ACC112 (cell line): ENCODE measurements at regions not wholly inside any gene's neighbourhood (a gene's known extent, or its start where the extent isn't known, plus 50 kb on each side); places are given as distances from the start of the nearest gene placed in this dataset.
A peak's percentile ranks its signal among the peaks of the same experiment; 100 is the strongest.

Experiments
- H2AFZ ChIP-seq: fragments of 200-600 bp; sonication (generic); one replicate; pipeline ENCODE4 v1.6.0; 2017; ENCODE audit warnings: antibody characterized with exemption, low read length; ENCODE audit not compliant: unreplicated experiment
- H3K27ac ChIP-seq: fragments of 200-600 bp; sonication (generic); 2 replicates; pipeline ENCODE4 v1.5.1; 2014; ENCODE audit warnings: low read depth, mild to moderate bottlenecking, antibody characterized with exemption, low read length, moderate library complexity
- H3K27me3 ChIP-seq: fragments of 200-600 bp; sonication (generic); 2 replicates; pipeline ENCODE4 v1.6.1; 2014; ENCODE audit warnings: mild to moderate bottlenecking, antibody characterized with exemption, low read length, moderate library complexity, mixed read lengths; ENCODE audit not compliant: insufficient read depth
- H3K36me3 ChIP-seq: fragments of 200-600 bp; sonication (generic); 2 replicates; pipeline ENCODE4 v1.6.1; 2016; ENCODE audit warnings: mild to moderate bottlenecking, antibody characterized with exemption, low read length, moderate library complexity, mixed read lengths; ENCODE audit not compliant: insufficient read depth
- H3K4me1 ChIP-seq: fragments of 200-600 bp; sonication (generic); one replicate; pipeline ENCODE4 v1.6.1; 2016; ENCODE audit warnings: low read length, mixed read lengths; ENCODE audit not compliant: insufficient read depth, unreplicated experiment, control insufficient read depth
- H3K4me3 ChIP-seq: fragments of 200-600 bp; sonication (generic); 2 replicates; pipeline ENCODE4 v1.5.1; 2014; ENCODE audit warnings: mild to moderate bottlenecking, low read depth, low read length
- H3K79me2 ChIP-seq: fragments of 200-600 bp; sonication (generic); one replicate; pipeline ENCODE4 v1.6.0; 2016; ENCODE audit warnings: low read length; ENCODE audit not compliant: control insufficient read depth, unreplicated experiment, insufficient read depth

- H3K79me2 ChIP-seq: no peaks in the 10 kb centered on the region
- peaks cover 8% of the 10 kb centered on the region for H3K4me1 ChIP-seq
- H3K4me3 ChIP-seq: no peak overlapping the region
- H3K27ac ChIP-seq: no peak overlapping the region
- H3K36me3 ChIP-seq: no peaks in the 10 kb centered on the region
- H2AFZ ChIP-seq: no peak overlapping the region
- H3K27me3 ChIP-seq: no peaks in the 10 kb centered on the region
Measured at GRCh38 chr7:25840209-25840792, 311.7 kb upstream of the NFE2L3 start.

- Histone ChIP-seq H3K36me3 (no peaks in the 10 kb centered on the region), H3K27ac (no peak overlapping the region), H3K4me3 (no peak overlapping the region), H3K79me2 (no peaks in the 10 kb centered on the region), H3K4me1 (peaks cover 21% of the 10 kb centered on the region), H2AFZ (no peak overlapping the region), H3K27me3 (no peaks in the 10 kb centered on the region)
Measured at GRCh38 chr7:25841575-25841974, 310.4 kb upstream of the NFE2L3 start.

- Histone ChIP-seq H2AFZ (no peak overlapping the region), H3K36me3 (no peaks in the 10 kb centered on the region), H3K79me2 (no peaks in the 10 kb centered on the region), H3K27me3 (no peaks in the 10 kb centered on the region), H3K4me1 (peaks cover 28% of the 10 kb centered on the region), H3K4me3 (no peak overlapping the region), H3K27ac (no peak overlapping the region)
Measured at GRCh38 chr7:25842201-25842733, 309.7 kb upstream of the NFE2L3 start.

GRCh38 chr7:25843467-25843866 lies 308.5 kb upstream of the NFE2L3 start:
- Histone ChIP-seq H3K27me3 (no peaks in the 10 kb centered on the region), H3K4me3 (no peak overlapping the region), H3K4me1 (peaks cover 40% of the 10 kb centered on the region), H3K27ac (no peak overlapping the region; the same call in 1 of the 2 replicates), H3K36me3 (no peaks in the 10 kb centered on the region), H3K79me2 (no peaks in the 10 kb centered on the region), H2AFZ (no peak overlapping the region)

GRCh38 chr7:25844102-25844870 lies 307.7 kb upstream of the NFE2L3 start:
- H3K4me3 ChIP-seq: no peak overlapping the region
- no peaks in the 10 kb centered on the region for H3K36me3 ChIP-seq

GRCh38 chr7:25845464-25845863 lies 306.5 kb upstream of the NFE2L3 start:
- Histone ChIP-seq H3K4me1 (peaks cover 53% of the 10 kb centered on the region), H3K27ac (no peak overlapping the region), H3K27me3 (no peaks in the 10 kb centered on the region), H3K4me3 (no peak overlapping the region), H3K36me3 (no peaks in the 10 kb centered on the region), H2AFZ (no peak overlapping the region), H3K79me2 (no peaks in the 10 kb centered on the region)

More at GRCh38 chr7:25844102-25844870, 307.7 kb upstream of the NFE2L3 start:
- peaks cover 48% of the 10 kb centered on the region for H3K4me1 ChIP-seq
- H3K27me3 ChIP-seq: no peaks in the 10 kb centered on the region
- peak overlapping the region; percentile 55; the same call in 1 of the 2 replicates for H3K27ac ChIP-seq
- H3K79me2 ChIP-seq: no peaks in the 10 kb centered on the region
- no peak overlapping the region for H2AFZ ChIP-seq

GRCh38 chr7:25846722-25847121 lies 305.3 kb upstream of the NFE2L3 start:
- H2AFZ ChIP-seq: peak overlapping the region; percentile 6
- H3K27me3 ChIP-seq: no peaks in the 10 kb centered on the region
- H3K79me2 ChIP-seq: no peaks in the 10 kb centered on the region
- peak overlapping the region; percentile 97 for H3K27ac ChIP-seq
- peaks cover 58% of the 10 kb centered on the region for H3K4me1 ChIP-seq
- H3K4me3 ChIP-seq: peak overlapping the region; percentile 8; the same call in 1 of the 2 replicates
- H3K36me3 ChIP-seq: no peaks in the 10 kb centered on the region

- peak overlapping the region; percentile 18; the same call in 1 of the 2 replicates for H3K4me3 ChIP-seq
- H3K36me3 ChIP-seq: no peaks in the 10 kb centered on the region
- peak overlapping the region; percentile 97 for H3K27ac ChIP-seq
- no peaks in the 10 kb centered on the region for H3K79me2 ChIP-seq
- no peaks in the 10 kb centered on the region for H3K27me3 ChIP-seq
- H3K4me1 ChIP-seq: peaks cover 58% of the 10 kb centered on the region
- peak overlapping the region; percentile 6 for H2AFZ ChIP-seq
Measured at GRCh38 chr7:25847336-25848070, 304.5 kb upstream of the NFE2L3 start.

- Histone ChIP-seq H3K36me3 (no peaks in the 10 kb centered on the region), H3K27me3 (no peaks in the 10 kb centered on the region), H3K4me3 (peak overlapping the region; percentile 57), H3K79me2 (no peaks in the 10 kb centered on the region), H3K4me1 (peaks cover 56% of the 10 kb centered on the region), H2AFZ (peak overlapping the region; percentile 55), H3K27ac (peak overlapping the region; percentile 97)
Measured at GRCh38 chr7:25849500-25850184, 302.4 kb upstream of the NFE2L3 start.

- Histone ChIP-seq H3K27ac (peak overlapping the region; percentile 97), H3K4me1 (peaks cover 50% of the 10 kb centered on the region), H2AFZ (peak overlapping the region; percentile 55), H3K36me3 (no peaks in the 10 kb centered on the region), H3K27me3 (no peaks in the 10 kb centered on the region), H3K79me2 (no peaks in the 10 kb centered on the region), H3K4me3 (peak overlapping the region; percentile 57; the same call in 1 of the 2 replicates)
Measured at GRCh38 chr7:25850216-25850615, 301.8 kb upstream of the NFE2L3 start.
